Loucy (cell line): ENCODE measurements at regions not wholly inside any gene's neighbourhood (a gene's known extent, or its start where the extent isn't known, plus 50 kb on each side); places are given as distances from the start of the nearest gene placed in this dataset.

ENCODE experiments used
- H2AFZ ChIP-seq: fragments of 200-600 bp; sonication (generic); 2 replicates; pipeline ENCODE4 v1.6.0; 2016; ENCODE audit warnings: antibody characterized with exemption, mild to moderate bottlenecking, low read length, moderate library complexity
- H3F3A ChIP-seq: fragments of 200-600 bp; 2 replicates; pipeline ENCODE4 v1.6.0; 2016; ENCODE audit warnings: antibody characterized with exemption, low read depth, mild to moderate bottlenecking
- H3K27me3 ChIP-seq: fragments of 200-600 bp; sonication (generic); 2 replicates; pipeline ENCODE4 v1.6.1; 2014; ENCODE audit warnings: low read length, mild to moderate bottlenecking; ENCODE audit not compliant: insufficient read depth, poor library complexity, severe bottlenecking
- H3K36me3 ChIP-seq: fragments of 200-600 bp; sonication (generic); 2 replicates; pipeline ENCODE4 v1.6.1; 2016; ENCODE audit warnings: low read length; ENCODE audit not compliant: insufficient read depth
- H3K4me1 ChIP-seq: fragments of 200-600 bp; sonication (generic); 2 replicates; pipeline ENCODE4 v1.5.1; 2014; ENCODE audit warnings: low read length, mild to moderate bottlenecking; ENCODE audit not compliant: insufficient read depth, poor library complexity, severe bottlenecking
- H3K4me2 ChIP-seq: fragments of 200-600 bp; sonication (generic); 2 replicates; pipeline ENCODE4 v1.6.0; 2014; ENCODE audit warnings: antibody characterized with exemption, low read length, low read depth, mild to moderate bottlenecking; ENCODE audit not compliant: poor library complexity, severe bottlenecking
- H3K4me3 ChIP-seq: fragments of 200-600 bp; sonication (generic); 2 replicates; pipeline ENCODE4 v1.5.1; 2014; ENCODE audit warnings: low read length, mild to moderate bottlenecking, mixed read lengths; ENCODE audit not compliant: poor library complexity, severe bottlenecking
- H3K79me2 ChIP-seq: fragments of 200-600 bp; sonication (generic); 2 replicates; pipeline ENCODE4 v1.6.1; 2014; ENCODE audit warnings: low read length; ENCODE audit not compliant: insufficient read depth
- H3K9ac ChIP-seq: fragments of 200-600 bp; sonication (generic); 2 replicates; pipeline ENCODE4 v1.6.0; 2014; ENCODE audit warnings: mild to moderate bottlenecking, low read depth, low read length, moderate library complexity; ENCODE audit not compliant: poor library complexity, severe bottlenecking
- H3K9me2 ChIP-seq: fragments of 200-600 bp; sonication (generic); replicated peaks from 2 replicates; pipeline ENCODE4 v1.6.1; 2016; ENCODE audit warnings: low read depth, low read length, mixed read lengths
- H3K9me3 ChIP-seq: fragments of 200-600 bp; sonication (generic); 2 replicates; pipeline ENCODE4 v1.6.1; 2014; ENCODE audit warnings: mild to moderate bottlenecking, antibody characterized with exemption, low read length, low read depth; ENCODE audit not compliant: insufficient read depth
- H4K20me1 ChIP-seq: fragments of 200-600 bp; sonication (generic); 2 replicates; pipeline ENCODE4 v1.6.0; 2014; ENCODE audit warnings: antibody characterized with exemption, low read length, mild to moderate bottlenecking; ENCODE audit not compliant: insufficient read depth, poor library complexity, severe bottlenecking
- EZH2phosphoT487 ChIP-seq: fragments of 200-600 bp; IDR thresholded peaks from 2 replicates; pipeline ENCODE4 v1.6.1; 2018; ENCODE audit warnings: antibody characterized with exemption, mild to moderate bottlenecking, moderate library complexity, borderline replicate concordance
- TF ChIP-seq, protein P1 (sequence below): fragments of 200-600 bp; sonication (generic); conservative IDR thresholded peaks from 2 replicates; pipeline ENCODE4 v1.5.1; 2014; ENCODE audit warnings: mild to moderate bottlenecking, antibody characterized with exemption, low read length

DNA sequence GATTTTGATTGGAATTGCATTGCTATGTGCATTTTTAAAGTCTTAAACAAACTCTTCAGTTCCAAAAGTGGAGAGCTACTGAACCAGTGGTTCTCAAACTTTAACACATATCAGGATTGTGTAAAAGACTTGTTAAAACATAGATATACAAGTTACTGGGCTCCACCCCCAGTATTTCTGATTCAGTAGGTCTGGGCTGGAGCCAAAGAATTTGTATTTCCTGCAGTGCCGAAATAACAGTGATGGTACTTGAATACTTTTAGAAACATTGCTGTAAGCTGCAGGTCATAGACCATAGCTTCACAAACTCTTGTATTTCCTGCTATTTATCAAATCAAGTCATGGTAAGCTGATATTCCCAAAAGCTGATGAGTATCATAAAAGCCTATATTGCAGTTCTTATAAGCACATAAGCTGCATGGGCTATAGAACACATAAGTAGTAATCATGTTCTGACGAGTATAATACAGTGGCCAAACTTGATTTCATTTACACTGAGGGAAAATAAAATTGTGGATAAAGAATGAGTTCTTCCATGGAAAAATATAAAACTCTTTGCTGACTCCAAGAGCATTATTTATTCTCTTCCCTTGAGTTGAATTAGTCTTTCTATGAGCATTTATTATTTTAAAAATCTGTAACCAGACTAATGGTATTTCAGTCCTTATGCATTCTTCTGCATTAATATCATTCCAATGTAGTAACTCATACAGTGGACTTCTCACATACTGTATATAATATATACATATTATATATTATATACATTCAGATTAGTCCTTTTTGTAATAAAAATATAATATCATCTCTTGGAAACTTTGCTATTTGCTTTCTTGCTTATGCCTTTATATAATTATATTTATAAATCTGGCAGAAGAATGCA, 550.5 kb upstream of the AGTR1 start:
- Histone ChIP-seq H3K9me2 (no peaks in the 10 kb centered on the region), H3K9me3 (no peaks in the 10 kb centered on the region), H3K4me2 (no peak overlapping the region), H3K27me3 (no peaks in the 10 kb centered on the region), H4K20me1 (no peaks in the 10 kb centered on the region), H3K79me2 (no peaks in the 10 kb centered on the region), H3F3A (no peaks in the 10 kb centered on the region), H3K36me3 (no peaks in the 10 kb centered on the region), H3K9ac (no peak overlapping the region), H2AFZ (no peak overlapping the region), H3K4me3 (no peak overlapping the region), H3K4me1 (no peaks in the 10 kb centered on the region)
- TF ChIP-seq EZH2phosphoT487 = no peak
- TF ChIP-seq, protein P1, sequence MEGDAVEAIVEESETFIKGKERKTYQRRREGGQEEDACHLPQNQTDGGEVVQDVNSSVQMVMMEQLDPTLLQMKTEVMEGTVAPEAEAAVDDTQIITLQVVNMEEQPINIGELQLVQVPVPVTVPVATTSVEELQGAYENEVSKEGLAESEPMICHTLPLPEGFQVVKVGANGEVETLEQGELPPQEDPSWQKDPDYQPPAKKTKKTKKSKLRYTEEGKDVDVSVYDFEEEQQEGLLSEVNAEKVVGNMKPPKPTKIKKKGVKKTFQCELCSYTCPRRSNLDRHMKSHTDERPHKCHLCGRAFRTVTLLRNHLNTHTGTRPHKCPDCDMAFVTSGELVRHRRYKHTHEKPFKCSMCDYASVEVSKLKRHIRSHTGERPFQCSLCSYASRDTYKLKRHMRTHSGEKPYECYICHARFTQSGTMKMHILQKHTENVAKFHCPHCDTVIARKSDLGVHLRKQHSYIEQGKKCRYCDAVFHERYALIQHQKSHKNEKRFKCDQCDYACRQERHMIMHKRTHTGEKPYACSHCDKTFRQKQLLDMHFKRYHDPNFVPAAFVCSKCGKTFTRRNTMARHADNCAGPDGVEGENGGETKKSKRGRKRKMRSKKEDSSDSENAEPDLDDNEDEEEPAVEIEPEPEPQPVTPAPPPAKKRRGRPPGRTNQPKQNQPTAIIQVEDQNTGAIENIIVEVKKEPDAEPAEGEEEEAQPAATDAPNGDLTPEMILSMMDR = no peak

- no peaks in the 10 kb centered on the region for H3K36me3 ChIP-seq
- TF ChIP-seq, protein P1 = no peak
- H3K79me2 ChIP-seq = no peaks in the 10 kb centered on the region
- H4K20me1 ChIP-seq = no peaks in the 10 kb centered on the region
- no peaks in the 10 kb centered on the region for H3K9me2 ChIP-seq
- H3K9me3 ChIP-seq = no peaks in the 10 kb centered on the region
- H3K9ac ChIP-seq = no peak overlapping the region
- no peak overlapping the region for H3K4me3 ChIP-seq
- H3K4me1 ChIP-seq = no peaks in the 10 kb centered on the region
- no peaks in the 10 kb centered on the region for H3F3A ChIP-seq
- no peak overlapping the region for H2AFZ ChIP-seq
- no peak overlapping the region for H3K4me2 ChIP-seq
- no peaks in the 10 kb centered on the region for H3K27me3 ChIP-seq
These were observed 549.8 kb upstream of the AGTR1 start for GRCh38 chr3:148147903-148148302.

DNA sequence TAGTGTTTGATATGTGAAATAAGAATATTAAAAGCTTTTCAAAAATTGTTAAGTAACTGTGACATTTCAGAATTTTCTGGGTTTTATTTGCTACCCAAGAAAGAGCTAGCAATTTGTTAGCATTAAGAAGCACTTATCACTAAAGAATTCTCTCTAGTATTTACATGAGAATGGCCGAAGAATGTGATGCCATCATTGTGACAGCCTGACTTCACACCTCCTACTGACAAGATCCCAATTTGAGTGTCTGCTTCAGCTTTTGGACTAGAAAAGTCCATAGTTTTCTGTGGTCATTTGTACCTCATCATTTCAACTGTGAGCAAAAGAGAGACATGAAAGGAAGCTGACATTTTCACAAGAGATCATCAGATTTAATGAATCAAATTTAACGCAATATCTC, 548.1 kb upstream of the AGTR1 start:
- Histone ChIP-seq H3K4me1 (no peaks in the 10 kb centered on the region), H2AFZ (no peak overlapping the region), H3K36me3 (no peaks in the 10 kb centered on the region), H3K9me2 (no peaks in the 10 kb centered on the region), H3K4me2 (no peak overlapping the region), H4K20me1 (no peaks in the 10 kb centered on the region), H3K4me3 (no peak overlapping the region), H3F3A (no peaks in the 10 kb centered on the region), H3K79me2 (no peaks in the 10 kb centered on the region), H3K9ac (no peak overlapping the region), H3K27me3 (no peaks in the 10 kb centered on the region), H3K9me3 (no peaks in the 10 kb centered on the region)
- TF ChIP-seq EZH2phosphoT487 = no peak
- TF ChIP-seq, protein P1 = no peak
